GM12878 (cell line): ENCODE measurements at regions not wholly inside any gene's neighbourhood (a gene's known extent, or its start where the extent isn't known, plus 50 kb on each side); places are given as distances from the start of the nearest gene placed in this dataset.

ENCODE experiments used
- ATAC-seq: fragments of 200-7000 bp; cut with Tn5 transposase; 3 replicates; pipeline ENCODE4 v1.9.1; 2020; ENCODE audit warnings: mild to moderate bottlenecking, moderate library complexity
- BruUV-seq: library from RNA; stranded (reverse); fragments of 400-500 nt; replicated peaks from 2 replicates; lab custom pipeline; 2021; lab: Mats Ljungman, UMichigan
- CTCF ChIA-PET: fragments of 300-600 bp; sonication (Branson Sonifier 250); formaldehyde crosslinking; extraction: SDS; loops from one replicate; lab custom pipeline; 2021; ENCODE audit warnings: inconsistent platforms; lab: Yijun Ruan, JAX
- POLR2A ChIA-PET: fragments of 350-600 bp; formaldehyde crosslinking; extraction: SDS; loops from one replicate; lab custom pipeline; 2021; ENCODE audit warnings: inconsistent platforms; lab: Charles Lee
- RAD21 ChIA-PET: fragments of 300-600 bp; sonication (Branson Sonifier 250); formaldehyde crosslinking; loops from one replicate; lab custom pipeline; 2023; ENCODE audit warnings: antibody characterized with exemption; ENCODE audit not compliant: unreplicated experiment; lab: Charles Lee
- SMC1A ChIA-PET: fragments of 300-600 bp; sonication (Branson Sonifier 250); formaldehyde crosslinking; loops from one replicate; lab custom pipeline; 2023; ENCODE audit not compliant: unreplicated experiment, uncharacterized antibody; lab: Charles Lee
- DNase-seq: peaks from one replicate; pipeline ENCODE4 v3.0.0-alpha.2; 2011; ENCODE audit warnings: low read depth, low spot score
- FAIRE-seq: peaks from 3 replicates; lab custom pipeline; 2011; peaks lifted over from hg19 to GRCh38; lab: Jason Lieb, UNC
- H2AFZ ChIP-seq: 2 replicates; pipeline ENCODE4 v1.6.0; 2011; ENCODE audit warnings: low read depth, low read length, control low read depth; ENCODE audit not compliant: control insufficient read depth
- H3K27ac ChIP-seq: 2 replicates; pipeline ENCODE4 v1.5.1; 2011; ENCODE audit warnings: control low read depth; ENCODE audit not compliant: control insufficient read depth, insufficient read depth
- H3K27me3 ChIP-seq, 2 experiments: replicated peaks in 1 of 2; 2 replicates each; pipeline versions ENCODE4 v1.6.0 to v1.6.1; 2011; ENCODE audit warnings: low read length in 1 of 2; ENCODE audit not compliant: control insufficient read depth in 2 of 2, insufficient read depth in 2 of 2
- H3K36me3 ChIP-seq, 2 experiments: 2 replicates each; pipeline ENCODE4 v1.5.1; 2011; ENCODE audit warnings: low read length in 1 of 2; ENCODE audit not compliant: control insufficient read depth in 2 of 2, insufficient read depth in 2 of 2
- H3K4me1 ChIP-seq: 2 replicates; pipeline ENCODE4 v1.6.1; 2011; ENCODE audit warnings: mild to moderate bottlenecking, low read length, moderate library complexity, mixed read lengths; ENCODE audit not compliant: control insufficient read depth, insufficient read depth
- H3K4me2 ChIP-seq: 2 replicates; pipeline ENCODE4 v1.6.0; 2011; ENCODE audit warnings: control low read depth; ENCODE audit not compliant: control insufficient read depth, insufficient read depth
- H3K4me3 ChIP-seq: fragments of 200-600 bp; sonication (generic); 2 replicates; pipeline ENCODE4 v1.5.1; 2016
- H3K79me2 ChIP-seq: 2 replicates; pipeline ENCODE4 v1.6.0; 2011; ENCODE audit warnings: low read length; ENCODE audit not compliant: control insufficient read depth, insufficient read depth
- H3K9ac ChIP-seq: 2 replicates; pipeline ENCODE4 v1.8.0; 2011; ENCODE audit warnings: low read length, control low read depth, mixed read lengths; ENCODE audit not compliant: control insufficient read depth, insufficient read depth
- H3K9me3 ChIP-seq: replicated peaks from 3 replicates; pipeline ENCODE4 v1.5.1; 2011; ENCODE audit warnings: mild to moderate bottlenecking, low read length; ENCODE audit not compliant: control insufficient read depth, insufficient read depth
- H4K20me1 ChIP-seq: 2 replicates; pipeline ENCODE4 v1.6.0; 2011; ENCODE audit not compliant: control insufficient read depth, insufficient read depth
- CEBPB ChIP-seq, 2 experiments: fragments of 150-350 bp in 1 of 2; IDR thresholded peaks; 2 replicates each; pipeline ENCODE4 v1.6.1; 2012 to 2014; ENCODE audit warnings: low read depth in 2 of 2, low read length in 2 of 2, borderline replicate concordance in 1 of 2, inconsistent platforms in 1 of 2
- EZH2 ChIP-seq: IDR thresholded peaks from 2 replicates; pipeline ENCODE4 v1.6.1; 2012; ENCODE audit warnings: low read depth, mild to moderate bottlenecking, control low read depth, inconsistent platforms, low read length, borderline replicate concordance; ENCODE audit not compliant: control insufficient read depth
- HDAC6 ChIP-seq: fragments of 200-600 bp; sonication (generic); IDR thresholded peaks from one replicate; pipeline ENCODE4 v1.8.0; 2017; ENCODE audit warnings: antibody characterized with exemption; ENCODE audit not compliant: unreplicated experiment
- HDGF ChIP-seq: fragments of 450-650 bp; IDR thresholded peaks from 2 replicates; pipeline ENCODE4 v1.6.1; 2016; ENCODE audit warnings: antibody characterized with exemption
- HSF1 ChIP-seq: fragments of 150-350 bp; IDR thresholded peaks from 2 replicates; pipeline ENCODE4 v1.6.1; 2014; ENCODE audit warnings: mild to moderate bottlenecking, low read depth, low read length
- MEF2A ChIP-seq: IDR thresholded peaks from 2 replicates; pipeline ENCODE4 v1.6.1; 2011; ENCODE audit warnings: low read depth, mild to moderate bottlenecking, low read length, moderate library complexity; ENCODE audit not compliant: insufficient read depth
- MEF2B ChIP-seq: fragments of 450-650 bp; IDR thresholded peaks from 2 replicates; pipeline ENCODE4 v1.6.1; 2018; ENCODE audit warnings: mild to moderate bottlenecking, moderate library complexity; ENCODE audit not compliant: partially characterized antibody, poor library complexity, severe bottlenecking
- MXI1 ChIP-seq: fragments of 150-350 bp; IDR thresholded peaks from 2 replicates; pipeline ENCODE4 v1.6.1; 2011; ENCODE audit warnings: low read depth, mild to moderate bottlenecking, inconsistent platforms, low read length, improper control_type of control experiment
- NFXL1 ChIP-seq: fragments of 450-650 bp; IDR thresholded peaks from 2 replicates; pipeline ENCODE4 v1.6.1; 2017; ENCODE audit warnings: antibody characterized with exemption, mild to moderate bottlenecking, borderline replicate concordance
- POLR2AphosphoS2 ChIP-seq: IDR thresholded peaks from 2 replicates; pipeline ENCODE4 v1.6.1; 2011; ENCODE audit warnings: low read depth, mild to moderate bottlenecking, low read length, improper control_type of control experiment, moderate library complexity
- POLR2AphosphoS5 ChIP-seq: IDR thresholded peaks from 2 replicates; pipeline ENCODE4 v1.6.1; 2011; ENCODE audit warnings: mild to moderate bottlenecking, low read length, inconsistent platforms
- PRDM15 ChIP-seq: fragments of 450-650 bp; formaldehyde crosslinking; IDR thresholded peaks from 2 replicates; pipeline ENCODE4 v1.4.0; 2020; ENCODE audit warnings: mild to moderate bottlenecking, moderate library complexity
- RB1 ChIP-seq: fragments of 450-650 bp; formaldehyde crosslinking; IDR thresholded peaks from 2 replicates; pipeline ENCODE4 v1.6.1; 2017; ENCODE audit warnings: mild to moderate bottlenecking, borderline replicate concordance
- REST ChIP-seq: IDR thresholded peaks from 2 replicates; pipeline ENCODE4 v1.6.1; 2012; ENCODE audit warnings: mild to moderate bottlenecking, low read depth, low read length
- SMAD5 ChIP-seq: IDR thresholded peaks from 2 replicates; pipeline ENCODE4 v1.6.1; 2016; ENCODE audit warnings: antibody characterized with exemption, low read depth
- SUZ12 ChIP-seq: fragments of 200-600 bp; sonication (generic); IDR thresholded peaks from one replicate; pipeline ENCODE4 v1.6.1; 2018; ENCODE audit warnings: antibody characterized with exemption, mild to moderate bottlenecking; ENCODE audit not compliant: unreplicated experiment
- TCF3 ChIP-seq: IDR thresholded peaks from 2 replicates; pipeline ENCODE4 v1.6.1; 2012; ENCODE audit warnings: low read depth, mild to moderate bottlenecking, low read length, borderline replicate concordance; ENCODE audit not compliant: insufficient read depth
- ZNF622 ChIP-seq: fragments of 450-650 bp; IDR thresholded peaks from 2 replicates; pipeline ENCODE4 v1.6.1; 2017; ENCODE audit warnings: mild to moderate bottlenecking, inconsistent platforms
- WGBS: methylation state at CpG from one replicate; pipeline ENCODE4 v1.1.6; 2016; ENCODE audit warnings: low lambda C conversion rate; ENCODE audit not compliant: insufficient replicate concordance, insufficient coverage; ENCODE audit errors: missing lambda C conversion rate; 5-methylcytosine and 5-hydroxymethylcytosine counted together
- in situ Hi-C: fragments of 300-500 bp; cut with MboI; formaldehyde crosslinking; loops from 9 replicates; pipeline ENCODE4 v1.14.3; 2018; ENCODE audit warnings: mixed read lengths
- intact Hi-C: fragments of 100-400 bp; cut with micrococcal nuclease; formaldehyde crosslinking; loops from one replicate; pipeline ENCODE4 v1.14.2; 2022; ENCODE audit not compliant: unreplicated experiment

- H3K27me3 ChIP-seq, result no peaks in the 10 kb centered on the region
- no peak overlapping the region for H3K9ac ChIP-seq
- ATAC-seq, result no peak
- WGBS, result 64% methylated on average over 19 of the region's 19 CpGs
- ChIA-PET RAD21 (no interaction called here), CTCF (no interaction called here), POLR2A (no interaction called here), SMC1A (no interaction called here)
- H4K20me1 ChIP-seq, result no peaks in the 10 kb centered on the region
- no peak overlapping the region for H3K4me3 ChIP-seq
- no peak overlapping the region for H3K27ac ChIP-seq
- no peaks in the 10 kb centered on the region for H3K4me1 ChIP-seq
- FAIRE-seq, result no peak
- no peaks in the 10 kb centered on the region for H3K79me2 ChIP-seq
- DNase-seq, result no peak
- H3K36me3 ChIP-seq, result no peaks in the 10 kb centered on the region
- intact Hi-C loops, result no loop called here
- H2AFZ ChIP-seq, result no peak overlapping the region
- in situ Hi-C loops, result no loop called here
- H3K4me2 ChIP-seq, result no peak overlapping the region
- BruUV-seq, result no TSS peak
- H3K9me3 ChIP-seq, result no peaks in the 10 kb centered on the region
- TF ChIP-seq HDGF (no peak), POLR2AphosphoS2 (no peak), MEF2A (no peak), HDAC6 (no peak), HSF1 (no peak), SUZ12 (no peak), CEBPB (IDR thresholded peaks at IDR 0.05; ENCODE audit: borderline replicate concordance in 1 of 2, low read depth in 2 of 2, low read length in 2 of 2) (no peak), RB1 (no peak), POLR2AphosphoS5 (no peak), REST (no peak), MEF2B (no peak), TCF3 (no peak), SMAD5 (no peak), NFXL1 (no peak), MXI1 (no peak), PRDM15 (CRISPR knock-in tag) (no peak), ZNF622 (no peak), EZH2 (no peak)
These were observed 275.5 kb downstream of the EFNB2 start for GRCh38 chr13:106259928-106260327.
